ENCODE measurements at regions not wholly inside any gene's neighbourhood (a gene's known extent, or its start where the extent isn't known, plus 50 kb on each side); places are given as distances from the start of the nearest gene placed in this dataset.

DNA sequence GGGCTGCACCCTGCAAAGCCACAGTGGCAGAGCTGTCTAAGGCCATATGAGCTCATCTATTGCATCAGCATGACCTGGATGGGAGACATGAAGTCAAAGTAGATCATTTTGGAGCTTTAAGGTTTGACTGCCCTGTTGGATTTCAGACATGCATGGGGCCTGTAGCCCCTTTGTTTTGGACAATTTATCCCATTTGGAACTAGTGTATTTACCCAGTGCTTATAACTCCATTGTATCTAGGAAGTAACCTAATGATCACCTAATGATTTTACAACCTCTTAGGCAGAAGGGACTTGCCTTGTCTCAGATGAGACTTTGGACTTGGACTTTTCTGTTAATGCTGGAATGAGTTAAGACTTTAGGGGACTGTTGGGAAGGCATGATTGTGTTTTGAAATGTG lies 575.4 kb downstream of the EPM2A start:
- no peaks in the 10 kb centered on the region for H4K20me1 ChIP-seq (replicated peaks; ENCODE audit: insufficient read depth)
- Mint-ChIP-seq H3K4me3 (no peak overlapping the region), H3K27ac (no peak overlapping the region), H3K27me3 (ENCODE audit: insufficient read depth, low read depth, poor library complexity) (no peaks in the 10 kb centered on the region), H3K9me3 (peaks cover 35% of the 10 kb centered on the region), H3K4me1 (no peaks in the 10 kb centered on the region), H3K36me3 (ENCODE audit: low read depth) (peaks cover 8% of the 10 kb centered on the region)
- no peak overlapping the region for H3K4me3 ChIP-seq
- no peak overlapping the region for H2AFZ ChIP-seq
- no peak overlapping the region for H3K27ac ChIP-seq (ENCODE audit: low read depth)
- no peaks in the 10 kb centered on the region for H3K79me2 ChIP-seq (replicated peaks; ENCODE audit: insufficient read depth)
- H3K36me3 ChIP-seq (ENCODE audit: insufficient read depth) = 0 out of 2 replicates have a peak, but pooled peaks cover 8% of the 10 kb centered on the region
- TF ChIP-seq, protein P1, sequence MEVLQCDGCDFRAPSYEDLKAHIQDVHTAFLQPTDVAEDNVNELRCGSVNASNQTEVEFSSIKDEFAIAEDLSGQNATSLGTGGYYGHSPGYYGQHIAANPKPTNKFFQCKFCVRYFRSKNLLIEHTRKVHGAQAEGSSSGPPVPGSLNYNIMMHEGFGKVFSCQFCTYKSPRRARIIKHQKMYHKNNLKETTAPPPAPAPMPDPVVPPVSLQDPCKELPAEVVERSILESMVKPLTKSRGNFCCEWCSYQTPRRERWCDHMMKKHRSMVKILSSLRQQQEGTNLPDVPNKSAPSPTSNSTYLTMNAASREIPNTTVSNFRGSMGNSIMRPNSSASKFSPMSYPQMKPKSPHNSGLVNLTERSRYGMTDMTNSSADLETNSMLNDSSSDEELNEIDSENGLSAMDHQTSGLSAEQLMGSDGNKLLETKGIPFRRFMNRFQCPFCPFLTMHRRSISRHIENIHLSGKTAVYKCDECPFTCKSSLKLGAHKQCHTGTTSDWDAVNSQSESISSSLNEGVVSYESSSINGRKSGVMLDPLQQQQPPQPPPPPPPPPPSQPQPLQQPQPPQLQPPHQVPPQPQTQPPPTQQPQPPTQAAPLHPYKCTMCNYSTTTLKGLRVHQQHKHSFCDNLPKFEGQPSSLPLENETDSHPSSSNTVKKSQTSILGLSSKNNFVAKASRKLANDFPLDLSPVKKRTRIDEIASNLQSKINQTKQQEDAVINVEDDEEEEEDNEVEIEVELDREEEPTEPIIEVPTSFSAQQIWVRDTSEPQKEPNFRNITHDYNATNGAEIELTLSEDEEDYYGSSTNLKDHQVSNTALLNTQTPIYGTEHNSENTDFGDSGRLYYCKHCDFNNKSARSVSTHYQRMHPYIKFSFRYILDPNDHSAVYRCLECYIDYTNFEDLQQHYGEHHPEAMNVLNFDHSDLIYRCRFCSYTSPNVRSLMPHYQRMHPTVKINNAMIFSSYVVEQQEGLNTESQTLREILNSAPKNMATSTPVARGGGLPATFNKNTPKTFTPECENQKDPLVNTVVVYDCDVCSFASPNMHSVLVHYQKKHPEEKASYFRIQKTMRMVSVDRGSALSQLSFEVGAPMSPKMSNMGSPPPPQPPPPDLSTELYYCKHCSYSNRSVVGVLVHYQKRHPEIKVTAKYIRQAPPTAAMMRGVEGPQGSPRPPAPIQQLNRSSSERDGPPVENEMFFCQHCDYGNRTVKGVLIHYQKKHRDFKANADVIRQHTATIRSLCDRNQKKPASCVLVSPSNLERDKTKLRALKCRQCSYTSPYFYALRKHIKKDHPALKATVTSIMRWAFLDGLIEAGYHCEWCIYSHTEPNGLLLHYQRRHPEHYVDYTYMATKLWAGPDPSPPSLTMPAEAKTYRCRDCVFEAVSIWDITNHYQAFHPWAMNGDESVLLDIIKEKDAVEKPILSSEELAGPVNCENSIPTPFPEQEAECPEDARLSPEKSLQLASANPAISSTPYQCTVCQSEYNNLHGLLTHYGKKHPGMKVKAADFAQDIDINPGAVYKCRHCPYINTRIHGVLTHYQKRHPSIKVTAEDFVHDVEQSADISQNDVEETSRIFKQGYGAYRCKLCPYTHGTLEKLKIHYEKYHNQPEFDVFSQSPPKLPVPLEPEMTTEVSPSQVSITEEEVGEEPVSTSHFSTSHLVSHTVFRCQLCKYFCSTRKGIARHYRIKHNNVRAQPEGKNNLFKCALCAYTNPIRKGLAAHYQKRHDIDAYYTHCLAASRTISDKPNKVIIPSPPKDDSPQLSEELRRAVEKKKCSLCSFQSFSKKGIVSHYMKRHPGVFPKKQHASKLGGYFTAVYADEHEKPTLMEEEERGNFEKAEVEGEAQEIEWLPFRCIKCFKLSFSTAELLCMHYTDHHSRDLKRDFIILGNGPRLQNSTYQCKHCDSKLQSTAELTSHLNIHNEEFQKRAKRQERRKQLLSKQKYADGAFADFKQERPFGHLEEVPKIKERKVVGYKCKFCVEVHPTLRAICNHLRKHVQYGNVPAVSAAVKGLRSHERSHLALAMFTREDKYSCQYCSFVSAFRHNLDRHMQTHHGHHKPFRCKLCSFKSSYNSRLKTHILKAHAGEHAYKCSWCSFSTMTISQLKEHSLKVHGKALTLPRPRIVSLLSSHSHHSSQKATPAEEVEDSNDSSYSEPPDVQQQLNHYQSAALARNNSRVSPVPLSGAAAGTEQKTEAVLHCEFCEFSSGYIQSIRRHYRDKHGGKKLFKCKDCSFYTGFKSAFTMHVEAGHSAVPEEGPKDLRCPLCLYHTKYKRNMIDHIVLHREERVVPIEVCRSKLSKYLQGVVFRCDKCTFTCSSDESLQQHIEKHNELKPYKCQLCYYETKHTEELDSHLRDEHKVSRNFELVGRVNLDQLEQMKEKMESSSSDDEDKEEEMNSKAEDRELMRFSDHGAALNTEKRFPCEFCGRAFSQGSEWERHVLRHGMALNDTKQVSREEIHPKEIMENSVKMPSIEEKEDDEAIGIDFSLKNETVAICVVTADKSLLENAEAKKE (CRISPR knock-in tag; IDR thresholded peaks at IDR 0.05) = no peak
- no peak for TF ChIP-seq ZNF331 (CRISPR knock-in tag; IDR thresholded peaks at IDR 0.05; ENCODE audit: low read depth)
- TF ChIP-seq CREB1 (CRISPR knock-in tag; IDR thresholded peaks at IDR 0.05; ENCODE audit: low read depth) = no peak
- TF ChIP-seq, protein P2, sequence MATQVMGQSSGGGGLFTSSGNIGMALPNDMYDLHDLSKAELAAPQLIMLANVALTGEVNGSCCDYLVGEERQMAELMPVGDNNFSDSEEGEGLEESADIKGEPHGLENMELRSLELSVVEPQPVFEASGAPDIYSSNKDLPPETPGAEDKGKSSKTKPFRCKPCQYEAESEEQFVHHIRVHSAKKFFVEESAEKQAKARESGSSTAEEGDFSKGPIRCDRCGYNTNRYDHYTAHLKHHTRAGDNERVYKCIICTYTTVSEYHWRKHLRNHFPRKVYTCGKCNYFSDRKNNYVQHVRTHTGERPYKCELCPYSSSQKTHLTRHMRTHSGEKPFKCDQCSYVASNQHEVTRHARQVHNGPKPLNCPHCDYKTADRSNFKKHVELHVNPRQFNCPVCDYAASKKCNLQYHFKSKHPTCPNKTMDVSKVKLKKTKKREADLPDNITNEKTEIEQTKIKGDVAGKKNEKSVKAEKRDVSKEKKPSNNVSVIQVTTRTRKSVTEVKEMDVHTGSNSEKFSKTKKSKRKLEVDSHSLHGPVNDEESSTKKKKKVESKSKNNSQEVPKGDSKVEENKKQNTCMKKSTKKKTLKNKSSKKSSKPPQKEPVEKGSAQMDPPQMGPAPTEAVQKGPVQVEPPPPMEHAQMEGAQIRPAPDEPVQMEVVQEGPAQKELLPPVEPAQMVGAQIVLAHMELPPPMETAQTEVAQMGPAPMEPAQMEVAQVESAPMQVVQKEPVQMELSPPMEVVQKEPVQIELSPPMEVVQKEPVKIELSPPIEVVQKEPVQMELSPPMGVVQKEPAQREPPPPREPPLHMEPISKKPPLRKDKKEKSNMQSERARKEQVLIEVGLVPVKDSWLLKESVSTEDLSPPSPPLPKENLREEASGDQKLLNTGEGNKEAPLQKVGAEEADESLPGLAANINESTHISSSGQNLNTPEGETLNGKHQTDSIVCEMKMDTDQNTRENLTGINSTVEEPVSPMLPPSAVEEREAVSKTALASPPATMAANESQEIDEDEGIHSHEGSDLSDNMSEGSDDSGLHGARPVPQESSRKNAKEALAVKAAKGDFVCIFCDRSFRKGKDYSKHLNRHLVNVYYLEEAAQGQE (IDR thresholded peaks at IDR 0.05; ENCODE audit: unreplicated experiment) = no peak
- no peak for TF ChIP-seq JUNB (IDR thresholded peaks at IDR 0.05; ENCODE audit: unreplicated experiment)
- no peak for TF ChIP-seq POLR2AphosphoS5 (IDR thresholded peaks at IDR 0.05; ENCODE audit: low read depth)
- no peak for TF ChIP-seq STAT1 (IDR thresholded peaks at IDR 0.05; ENCODE audit: unreplicated experiment)
- no peak for TF ChIP-seq ETS1 (IDR thresholded peaks at IDR 0.05)
- no peak overlapping the region for H3K4me2 ChIP-seq
- no peaks in the 10 kb centered on the region for H3K4me1 ChIP-seq (ENCODE audit: insufficient read depth)
- no peaks in the 10 kb centered on the region for H3K9me2 ChIP-seq (ENCODE audit: insufficient read depth)
- no peaks in the 10 kb centered on the region for H3K27me3 ChIP-seq (ENCODE audit: insufficient read depth)
- no peaks in the 10 kb centered on the region for H3F3A ChIP-seq (replicated peaks; ENCODE audit: low read depth)
- no peak for DNase-seq (ENCODE audit: low spot score)
- no peak for ATAC-seq

Measured in GM23338 (cell line).